ENCODE measurements at regions not wholly inside any gene's neighbourhood (a gene's known extent, or its start where the extent isn't known, plus 50 kb on each side); places are given as distances from the start of the nearest gene placed in this dataset.

DNA sequence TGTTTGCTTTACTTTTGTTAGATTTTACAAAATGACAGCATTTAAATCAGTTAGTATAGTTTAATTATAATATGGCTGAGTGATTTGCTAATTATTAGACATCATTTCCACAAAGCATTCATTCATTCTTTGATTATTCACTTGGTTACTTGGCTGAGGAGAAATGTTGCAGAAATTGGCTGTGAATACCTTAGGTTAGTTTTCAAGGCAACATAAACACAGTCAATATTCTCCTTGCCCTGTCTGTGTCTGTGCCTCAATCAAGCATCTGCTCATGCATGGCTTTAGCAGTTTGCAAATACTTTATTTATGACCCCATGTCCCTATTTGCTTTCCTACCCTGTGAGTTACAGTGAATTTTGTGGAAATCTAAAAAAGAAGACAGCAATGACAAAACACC, 718.3 kb downstream of the EPM2A start:
- no peak for DNase-seq (ENCODE audit: low read depth, low spot score)

DNA sequence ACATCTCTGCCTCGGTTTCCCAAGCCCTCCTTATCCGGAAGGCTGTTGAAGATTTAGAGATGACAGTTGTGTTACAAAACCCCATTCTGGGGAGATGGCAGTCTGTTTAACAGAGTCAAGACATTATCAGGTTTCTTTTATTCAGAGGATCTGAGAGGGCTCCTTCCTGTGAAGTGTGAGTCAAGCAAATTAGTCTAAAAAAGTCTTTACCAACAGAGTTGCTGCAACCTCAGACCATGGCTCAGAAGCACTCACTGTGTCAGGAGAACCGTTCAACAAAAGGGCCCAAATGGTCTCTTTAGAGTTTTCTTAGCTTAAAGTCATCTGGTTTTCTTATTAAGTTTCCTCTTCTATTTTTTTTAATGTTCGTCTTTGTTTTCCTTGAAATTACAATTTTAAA, 717.8 kb downstream of the EPM2A start:
- DNase-seq (ENCODE audit: low read depth, low spot score): no peak

DNA sequence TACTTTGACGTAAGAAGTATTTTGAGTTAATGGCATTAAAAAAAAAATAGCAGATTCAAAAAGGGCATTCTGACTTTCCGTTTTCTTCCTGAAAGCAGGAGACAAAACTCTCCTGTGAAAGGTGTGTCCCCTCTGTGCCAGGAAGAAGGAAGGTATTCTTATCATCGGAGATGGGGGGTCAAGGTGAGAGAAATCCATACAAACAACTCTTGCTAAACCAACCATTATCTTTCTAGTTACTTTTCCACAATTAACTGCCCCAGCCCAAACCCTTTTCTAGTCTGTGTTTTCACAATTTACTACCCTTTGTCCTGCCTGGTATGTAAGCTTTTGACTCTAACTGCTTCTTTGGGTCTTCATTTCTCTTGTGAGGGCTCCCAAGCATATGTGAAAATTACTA, 717.3 kb downstream of the EPM2A start:
- no peak for DNase-seq (ENCODE audit: low read depth, low spot score)

DNA sequence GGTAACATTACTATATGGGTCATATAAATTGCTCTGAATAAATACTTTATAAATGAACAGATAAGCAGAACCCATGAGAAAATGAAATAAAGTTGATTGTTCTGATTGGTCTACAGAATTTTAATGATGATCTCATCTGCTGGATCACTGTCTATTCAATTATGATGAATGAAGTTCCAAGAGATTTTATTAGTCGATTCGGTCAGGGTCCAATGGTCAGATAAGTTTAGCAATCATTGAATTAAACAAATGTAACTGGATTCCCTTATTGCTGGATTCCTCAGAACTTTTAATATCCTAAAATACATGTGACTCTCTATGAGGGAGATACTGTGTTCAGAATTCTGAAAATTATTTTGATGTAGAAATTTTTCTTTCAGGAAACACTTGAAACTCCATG, 715.2 kb downstream of the EPM2A start:
- no peak for DNase-seq (ENCODE audit: low read depth, low spot score)

DNA sequence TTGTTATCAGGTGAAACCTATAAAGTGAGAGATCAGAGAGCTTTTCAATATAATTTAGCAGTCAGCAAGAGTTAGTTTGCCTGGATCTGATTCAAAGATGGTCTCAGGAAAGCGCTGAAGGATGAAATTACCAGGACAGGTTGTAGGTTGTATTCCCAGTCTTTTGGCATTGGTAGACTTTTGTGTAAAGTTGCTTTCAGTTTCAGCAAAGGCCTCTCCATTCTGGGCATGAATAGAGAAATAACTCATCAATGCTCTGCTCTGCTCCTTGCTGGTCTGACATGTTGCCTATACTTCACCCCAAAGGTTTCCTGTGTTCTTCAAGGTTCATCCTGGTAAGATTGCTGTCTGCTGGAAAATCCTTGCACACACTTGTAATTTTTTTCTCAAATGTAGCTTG, 714.8 kb downstream of the EPM2A start:
- DNase-seq (ENCODE audit: low read depth, low spot score): no peak

DNA sequence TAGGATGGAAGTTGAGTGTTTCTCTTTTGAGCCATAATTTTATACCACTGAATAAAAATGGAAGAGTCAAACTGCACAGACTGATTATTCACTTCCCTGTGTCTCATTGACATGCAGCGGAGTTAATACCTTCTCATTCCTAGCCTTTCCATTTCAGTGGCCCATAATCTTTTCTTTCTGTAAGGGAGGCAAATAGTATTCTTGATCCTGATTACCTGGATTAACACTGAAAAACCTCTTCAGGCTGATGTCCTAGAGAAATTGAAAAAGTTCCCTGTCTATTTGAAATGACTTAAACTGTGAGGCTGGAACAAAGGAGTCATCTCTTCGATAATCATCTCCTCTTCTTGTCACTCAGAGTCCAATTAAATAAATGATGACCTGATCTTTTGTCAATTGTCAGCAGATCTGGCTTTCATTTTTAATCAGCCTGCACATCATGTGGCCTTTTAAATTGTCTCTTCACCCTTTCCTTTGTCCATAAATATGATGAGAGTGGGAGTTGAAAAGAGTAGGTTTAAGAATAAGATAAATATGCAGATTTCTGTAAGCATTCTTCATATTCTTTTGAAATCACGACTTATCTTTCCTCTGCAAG, 713.0 kb downstream of the EPM2A start:
- DNase-seq (ENCODE audit: low read depth, low spot score): no peak

DNA sequence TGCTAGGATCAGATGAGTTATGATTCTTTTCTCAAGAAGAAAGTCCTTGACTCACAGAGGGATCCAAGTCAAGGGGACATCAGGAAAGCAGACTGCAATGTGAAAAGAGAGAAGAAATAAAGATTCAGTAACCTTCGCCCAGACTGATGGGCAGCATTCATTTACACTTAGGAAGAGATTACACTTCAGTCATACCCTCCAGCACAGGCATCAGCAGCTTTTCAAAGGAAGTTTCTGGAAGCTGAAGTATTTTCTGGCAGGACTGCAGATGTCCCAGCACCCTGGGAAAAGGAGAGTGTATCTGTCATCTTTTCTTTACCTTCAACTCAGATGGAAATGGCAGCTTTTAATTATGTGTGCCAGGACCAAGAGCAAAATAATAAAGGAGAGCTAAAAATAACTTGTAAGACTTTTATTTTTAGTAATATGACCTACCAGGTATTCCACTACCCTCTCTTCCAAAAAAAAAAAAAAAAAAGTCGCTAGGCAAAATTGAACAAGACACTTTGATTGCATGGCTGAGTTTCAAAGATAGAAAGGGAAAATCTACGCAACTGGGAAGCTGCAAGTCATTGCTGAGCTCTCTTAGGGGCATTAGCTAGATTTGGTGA, 712.1 kb downstream of the EPM2A start:
- no peak for DNase-seq (ENCODE audit: low read depth, low spot score)

DNA sequence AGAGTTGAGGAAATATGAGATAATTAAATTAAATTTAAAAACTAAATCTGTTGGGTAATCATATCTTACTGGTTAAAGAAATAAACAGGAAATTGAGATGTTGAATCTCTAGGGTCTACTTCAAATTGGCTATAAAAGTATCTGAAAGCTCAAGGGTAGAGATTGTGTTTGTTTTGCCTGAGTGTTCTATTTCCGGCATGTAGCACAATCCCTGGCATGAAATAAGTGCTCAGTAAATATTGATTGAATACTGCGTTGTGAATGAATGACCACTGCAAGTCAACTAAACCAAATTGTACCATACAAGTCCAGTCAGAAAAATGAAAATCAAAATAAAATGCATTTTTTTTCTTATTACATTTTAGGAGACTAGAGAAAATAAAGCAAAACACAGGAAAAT, 709.8 kb downstream of the EPM2A start:
- DNase-seq (ENCODE audit: low read depth, low spot score): no peak

DNA sequence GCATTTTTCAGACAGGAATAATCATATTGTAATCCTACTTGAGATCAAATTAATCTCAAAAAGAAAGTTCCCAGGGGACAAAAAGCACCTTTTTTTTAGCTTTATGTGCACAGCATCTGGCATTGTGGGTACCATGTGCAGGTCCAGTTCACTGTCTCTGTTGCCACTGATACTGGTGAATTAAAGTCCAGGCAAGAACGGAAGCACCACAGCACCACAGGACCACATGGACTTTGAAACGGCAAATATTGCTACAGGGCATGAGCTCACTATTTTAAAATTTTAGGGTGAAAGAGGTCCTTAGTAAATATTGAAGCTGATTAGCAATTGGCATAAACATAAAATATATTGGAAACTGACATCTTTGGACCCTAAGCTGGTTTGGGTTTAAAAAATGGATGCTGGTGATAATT, 709.0 kb downstream of the EPM2A start:
- DNase-seq (ENCODE audit: low read depth, low spot score): no peak

DNA sequence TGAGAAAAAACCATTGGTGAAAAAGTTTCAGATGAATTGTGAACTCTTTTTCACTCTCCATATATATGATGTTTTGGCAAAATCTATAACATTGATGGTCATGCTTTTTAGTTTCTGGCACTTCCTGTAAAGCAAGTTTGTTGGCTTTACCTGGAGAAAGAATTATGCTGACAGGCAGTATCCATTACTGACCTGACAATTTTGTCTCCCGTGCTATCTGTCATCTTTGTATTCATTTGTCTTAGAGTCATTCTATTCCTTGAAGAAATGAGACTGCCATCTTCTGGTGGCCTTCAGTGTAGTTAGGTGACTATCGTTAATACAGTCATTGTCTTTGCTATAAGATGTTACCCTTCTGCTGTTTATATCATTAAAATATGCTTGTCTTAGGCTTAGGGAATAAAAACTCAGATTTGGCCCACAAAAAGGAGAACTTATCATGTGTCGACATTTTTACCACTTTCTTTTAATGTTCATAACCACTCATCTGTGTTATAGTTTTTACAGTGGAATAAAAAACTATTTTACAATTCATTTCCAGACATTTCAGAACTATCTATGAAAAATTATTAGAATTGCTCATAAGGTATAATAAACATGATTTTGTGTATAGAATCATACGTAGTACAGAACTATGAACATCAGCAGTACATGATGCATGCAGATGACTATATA, 707.0 kb downstream of the EPM2A start:
- DNase-seq (ENCODE audit: low read depth, low spot score): peak; percentile 44

DNA sequence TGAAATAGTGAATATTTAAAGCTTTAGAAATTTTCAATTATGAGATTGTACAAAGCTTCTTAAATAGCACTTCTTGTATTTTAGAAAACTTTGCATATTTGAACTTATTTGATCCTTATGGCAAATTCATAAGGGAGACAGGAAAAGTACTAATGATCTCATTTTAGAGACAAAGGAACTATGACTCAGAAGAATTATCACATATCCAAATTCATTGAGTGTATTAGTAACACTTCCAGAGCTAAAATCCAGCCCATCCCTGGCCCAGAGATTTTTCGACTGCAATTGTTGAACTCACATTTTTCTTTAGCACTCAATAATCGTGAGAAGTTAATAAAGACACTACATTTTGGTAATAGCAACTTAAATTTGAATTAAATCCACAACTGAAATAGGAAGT, 704.3 kb downstream of the EPM2A start:
- DNase-seq (ENCODE audit: low read depth, low spot score): no peak

DNA sequence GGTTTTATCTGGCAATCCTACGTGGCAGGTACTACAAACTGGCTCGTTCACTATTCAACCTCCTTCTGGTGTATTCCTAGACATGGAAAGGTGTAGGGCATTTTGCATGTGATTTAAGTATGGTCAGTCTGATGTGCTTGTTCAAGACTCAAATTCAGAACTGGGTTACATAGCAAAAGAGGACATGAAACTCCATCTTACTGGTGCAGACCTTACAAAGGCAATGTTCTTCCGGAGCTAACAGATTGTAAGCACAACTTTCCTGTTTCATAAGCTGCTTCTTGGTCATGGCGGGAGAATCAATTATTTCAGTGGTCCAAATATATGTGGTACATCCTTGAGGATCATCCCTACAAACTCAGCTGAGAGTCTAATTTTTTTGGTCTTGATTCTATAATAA, 703.4 kb downstream of the EPM2A start:
- DNase-seq (ENCODE audit: low read depth, low spot score): no peak

DNA sequence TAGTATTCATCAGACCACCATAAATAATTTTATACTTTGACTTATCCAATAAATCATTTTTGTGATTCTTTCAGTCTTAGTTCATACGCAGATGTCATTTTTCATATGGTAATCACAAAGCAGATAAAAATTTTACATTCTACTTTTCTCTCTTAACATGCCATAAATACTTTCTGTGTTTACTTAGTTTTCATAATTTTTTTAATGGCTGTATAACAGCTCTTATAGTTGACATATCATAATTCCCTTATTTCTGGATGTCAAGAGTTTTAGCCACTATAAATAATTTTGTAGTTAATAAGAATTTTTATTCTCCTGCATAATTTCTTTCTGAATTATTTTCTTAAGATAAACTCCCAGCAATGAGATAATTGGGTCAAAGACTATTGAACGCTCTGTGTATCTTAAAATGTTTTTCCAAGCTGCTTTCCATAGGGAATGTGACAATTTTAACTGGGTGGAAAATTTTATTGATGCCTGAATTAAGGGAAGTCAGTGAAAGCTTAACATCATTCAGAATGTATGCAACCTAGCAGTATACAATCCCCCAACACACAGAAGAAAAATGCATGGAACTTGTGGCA, 702.7 kb downstream of the EPM2A start:
- no peak for DNase-seq (ENCODE audit: low read depth, low spot score)

DNA sequence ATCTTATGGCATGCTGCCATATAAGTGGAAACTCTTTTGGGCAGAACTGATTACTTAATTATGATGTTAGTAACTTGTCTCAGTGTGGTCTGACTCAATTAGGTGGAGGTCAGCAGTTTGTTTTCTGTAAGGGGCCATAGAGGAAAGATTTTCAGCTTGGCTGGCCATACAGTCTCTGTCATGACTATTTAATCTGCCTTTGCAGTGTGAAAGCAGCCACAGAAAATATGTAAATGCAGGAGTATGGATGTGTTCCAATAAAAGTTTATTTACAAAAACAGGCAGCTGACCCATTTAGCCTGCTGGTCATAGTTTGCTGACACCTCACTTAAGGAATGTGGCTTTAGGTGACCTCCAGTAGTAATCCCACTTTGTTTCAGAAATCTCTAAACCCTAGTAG, 700.7 kb downstream of the EPM2A start:
- DNase-seq (ENCODE audit: low read depth, low spot score): peak; percentile 25

DNA sequence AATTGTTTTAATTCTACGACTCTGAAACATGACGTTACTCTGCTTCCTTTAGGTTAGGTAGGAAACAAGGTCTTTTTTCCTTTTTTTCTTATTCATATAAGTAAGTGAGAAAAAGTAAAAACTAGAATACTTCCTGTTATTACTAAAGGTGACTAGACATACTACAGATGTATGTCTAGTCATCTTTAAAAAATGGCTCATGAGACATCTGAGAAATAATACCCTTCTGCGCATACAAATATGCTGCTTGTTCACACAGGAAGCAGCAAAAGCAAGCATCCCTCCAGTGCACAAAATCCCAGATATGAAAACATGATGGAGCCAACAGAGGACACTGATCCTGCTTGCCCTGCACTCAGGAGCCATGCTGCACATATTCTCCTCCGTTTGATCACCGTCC, 699.1 kb downstream of the EPM2A start:
- no peak for DNase-seq (ENCODE audit: low read depth, low spot score)

DNA sequence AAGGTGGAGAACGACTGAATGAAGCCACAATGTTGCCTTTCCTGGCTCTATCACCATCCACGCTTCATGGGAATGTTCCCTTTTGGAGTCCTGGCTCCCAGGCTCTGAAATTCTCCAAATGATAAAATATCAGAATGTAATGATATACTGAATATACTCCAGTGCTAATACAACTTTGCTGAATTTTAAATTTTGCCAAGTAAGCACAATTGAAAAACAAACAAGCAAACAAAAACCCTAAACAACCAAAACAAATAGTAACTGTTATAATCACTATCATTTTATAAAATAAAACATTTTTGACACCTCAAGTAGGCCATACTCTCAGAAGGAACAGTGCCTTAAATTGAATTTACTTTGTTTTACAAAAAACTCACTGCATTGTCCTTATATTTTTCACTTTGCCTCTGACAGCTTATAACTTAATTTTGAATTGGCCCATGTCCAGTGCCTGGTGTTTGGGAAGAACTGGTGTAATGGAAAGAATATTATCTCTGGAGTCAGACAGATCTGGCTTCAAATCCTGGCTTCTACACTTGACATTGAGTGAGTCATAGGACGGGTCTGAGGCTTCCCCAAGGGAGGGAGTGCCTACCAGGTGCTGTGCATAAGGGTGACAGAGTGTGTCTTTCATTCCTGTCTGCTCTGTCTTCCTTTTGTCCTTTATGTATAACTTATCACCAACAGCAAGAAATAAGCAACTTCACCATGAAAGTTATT, 698.3 kb downstream of the EPM2A start:
- DNase-seq (ENCODE audit: low read depth, low spot score): no peak

DNA sequence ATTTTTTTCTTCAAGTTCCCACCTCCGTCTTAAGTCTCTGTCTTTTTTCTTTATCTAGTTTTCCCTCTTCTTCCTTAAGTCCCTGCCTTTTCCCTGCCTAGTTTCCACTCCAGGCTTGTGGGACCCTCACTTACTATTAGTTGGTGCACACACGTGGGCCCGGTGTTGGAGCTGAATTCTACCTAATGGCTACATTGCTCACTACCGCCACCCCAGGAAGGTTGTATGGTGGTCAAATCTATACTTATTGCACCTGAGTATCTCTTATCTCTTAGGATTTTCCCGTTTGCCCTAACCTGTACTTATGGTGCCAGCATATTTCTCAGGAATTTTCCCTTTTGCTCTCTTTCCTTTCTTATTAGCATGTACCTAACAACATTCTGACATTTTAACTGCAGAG, 692.8 kb downstream of the EPM2A start:
- DNase-seq (ENCODE audit: low read depth, low spot score): no peak

DNA sequence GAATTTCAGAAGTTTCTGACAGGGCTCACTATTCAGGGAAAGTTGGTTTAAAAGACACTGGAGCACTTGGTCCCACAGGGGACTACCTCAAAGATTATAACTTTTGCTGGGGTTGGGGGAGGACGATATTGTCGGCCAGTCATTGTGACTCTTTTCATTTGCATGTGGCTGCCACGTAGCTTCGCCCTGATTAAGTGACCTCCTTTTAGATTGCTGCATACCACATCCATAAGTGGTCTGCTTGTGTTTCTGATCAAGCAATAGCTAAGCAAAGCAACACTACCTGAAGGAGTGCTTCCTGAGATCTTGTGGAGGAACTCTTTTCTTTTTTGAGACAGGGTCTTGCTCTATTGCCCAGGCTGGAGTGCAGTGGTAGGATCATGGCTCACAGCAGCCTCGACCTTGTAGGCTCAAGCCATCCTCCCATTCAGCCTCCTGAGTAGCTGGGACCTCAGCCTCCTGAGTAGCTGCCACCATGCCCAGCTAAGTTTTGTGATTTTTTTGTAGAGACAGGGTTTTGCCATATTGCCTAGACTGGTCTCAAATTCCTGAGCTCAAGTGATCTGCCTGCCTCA, 691.3 kb downstream of the EPM2A start:
- no peak for DNase-seq (ENCODE audit: low read depth, low spot score)

DNA sequence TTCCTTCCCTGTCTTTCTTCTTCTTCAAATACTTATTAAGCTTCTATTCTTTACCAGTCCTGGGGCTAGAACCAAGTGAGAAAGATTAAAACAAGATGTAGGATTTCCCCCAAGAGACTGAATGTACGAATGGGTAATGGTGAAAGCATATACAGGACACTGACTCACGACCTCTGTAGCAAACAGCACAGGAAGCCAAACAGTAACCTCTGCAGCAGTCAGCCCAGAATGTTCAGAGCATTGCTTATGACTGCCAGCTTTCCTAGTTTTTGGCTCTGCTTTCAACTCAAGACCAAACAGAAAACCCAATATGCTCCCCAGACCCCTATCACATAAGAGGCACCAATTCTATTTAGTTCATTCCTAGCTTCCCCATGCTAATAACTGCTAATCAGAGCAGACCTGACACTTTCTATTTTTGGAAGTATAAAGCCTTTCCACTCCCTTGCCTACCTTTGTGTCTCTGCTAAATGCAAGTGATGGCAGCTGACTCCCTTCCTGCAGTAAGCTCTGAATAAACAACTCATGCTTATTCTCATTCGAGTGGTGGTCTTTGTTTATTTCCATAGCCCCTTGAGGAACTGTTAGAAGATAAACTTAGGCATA, 690.6 kb downstream of the EPM2A start:
- peak; percentile 39 for DNase-seq (ENCODE audit: low read depth, low spot score)

DNA sequence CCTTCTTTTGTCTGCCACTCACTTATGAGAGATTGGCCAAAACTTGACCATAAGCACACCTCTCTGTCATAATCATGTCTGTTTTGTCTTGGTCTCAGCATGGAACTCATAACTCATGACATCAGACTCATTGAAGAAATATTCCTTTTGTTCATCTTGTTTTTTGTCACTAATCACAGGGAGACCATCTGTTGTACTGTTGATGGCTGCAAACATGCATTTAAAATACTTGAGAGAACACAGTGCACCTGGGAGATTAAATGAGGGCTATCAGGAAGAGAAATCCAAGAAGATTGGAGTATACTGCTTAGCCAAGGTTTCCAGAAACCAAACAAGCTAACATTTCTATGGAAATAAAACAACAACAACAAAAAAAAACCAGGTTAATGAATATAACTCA, 689.7 kb downstream of the EPM2A start:
- DNase-seq (ENCODE audit: low read depth, low spot score): no peak

DNA sequence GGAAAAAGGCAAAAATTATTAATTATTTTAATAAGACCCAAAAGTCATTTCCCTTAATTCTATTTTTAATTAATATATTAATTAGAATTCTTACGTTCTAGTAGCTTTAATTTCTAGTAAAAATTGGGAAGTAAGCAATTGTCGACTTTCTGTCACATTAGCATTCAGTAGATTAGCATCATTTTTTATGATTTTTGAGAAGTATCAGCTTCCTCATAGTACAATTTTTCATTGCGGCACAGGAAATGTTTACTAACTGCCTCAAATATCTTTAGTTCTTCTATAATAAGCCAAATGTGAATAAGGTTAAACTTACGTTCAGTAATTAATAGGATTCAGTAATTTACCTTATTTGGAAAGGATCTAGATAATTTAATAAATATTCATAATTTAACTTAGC, 687.4 kb downstream of the EPM2A start:
- DNase-seq (ENCODE audit: low read depth, low spot score): no peak

DNA sequence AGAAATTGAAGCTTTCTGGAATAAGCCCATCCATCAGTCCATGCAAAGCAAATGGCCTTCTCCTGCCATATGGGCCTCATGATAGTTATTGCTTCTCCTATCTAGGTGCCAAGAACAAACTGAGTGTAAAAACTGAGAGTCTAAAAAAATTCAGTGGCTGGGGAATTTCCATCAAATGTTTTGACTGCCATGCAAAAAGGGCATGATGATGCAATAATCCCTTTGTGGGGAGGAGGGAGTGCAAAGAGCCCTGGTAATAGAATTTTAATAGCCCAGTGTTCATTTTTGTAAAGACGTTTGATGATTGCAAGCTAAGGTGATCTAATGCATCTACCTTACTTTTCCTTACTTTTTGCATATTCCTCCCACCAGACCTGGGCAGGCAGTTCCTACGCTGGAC, 683.7 kb downstream of the EPM2A start:
- peak; percentile 27 for DNase-seq (ENCODE audit: low read depth, low spot score)

Measured in astrocyte of the hippocampus (primary cell).